Coronary artery (tissue), 2 donors: ENCODE measurements at regions not wholly inside any gene's neighbourhood (a gene's known extent, or its start where the extent isn't known, plus 50 kb on each side); places are given as distances from the start of the nearest gene placed in this dataset.

Experiments
- DNase-seq: peaks from one replicate; pipeline ENCODE4 v3.0.0-alpha.2; 2017; ENCODE audit warnings: low spot score
- H3K27ac ChIP-seq, 2 donors: fragments of 200-600 bp; sonication (generic); one replicate each; pipeline ENCODE4 v1.5.1; 2016 to 2019
- H3K4me3 ChIP-seq: fragments of 200-600 bp; sonication (generic); 2 replicates; pipeline ENCODE4 v1.5.1; 2016; ENCODE audit warnings: mild to moderate bottlenecking, moderate library complexity
- TF ChIP-seq, protein P1 (sequence below): fragments of 200-600 bp; sonication (generic); IDR thresholded peaks from one replicate; pipeline ENCODE4 v1.5.1; 2019; ENCODE audit warnings: antibody characterized with exemption

DNA sequence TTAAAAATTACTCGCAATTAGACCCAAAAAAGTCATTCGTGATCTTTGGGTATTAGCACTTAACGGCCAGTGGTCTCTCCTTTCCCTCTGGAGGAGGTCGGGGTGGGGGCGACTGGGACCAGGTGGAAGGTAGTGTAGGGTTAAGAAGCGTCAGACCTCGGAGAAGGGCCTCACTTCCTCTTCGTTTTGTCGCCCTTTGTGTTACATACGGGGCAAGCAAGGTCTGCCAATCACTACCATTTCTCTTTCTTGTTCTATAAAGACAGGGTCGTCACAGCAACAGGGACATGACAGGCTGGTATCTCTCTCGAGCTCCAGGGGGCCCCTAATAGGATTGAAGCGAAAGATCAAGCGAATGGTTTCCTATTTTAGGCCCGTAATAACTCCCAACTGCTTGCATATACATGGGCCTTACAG lies 136.6 kb downstream of the INSIG2 start:
- DNase-seq = no peak
- Histone ChIP-seq H3K27ac (no peak overlapping the region), H3K4me3 (peak overlapping the region; percentile 69)
- TF ChIP-seq, protein P1, sequence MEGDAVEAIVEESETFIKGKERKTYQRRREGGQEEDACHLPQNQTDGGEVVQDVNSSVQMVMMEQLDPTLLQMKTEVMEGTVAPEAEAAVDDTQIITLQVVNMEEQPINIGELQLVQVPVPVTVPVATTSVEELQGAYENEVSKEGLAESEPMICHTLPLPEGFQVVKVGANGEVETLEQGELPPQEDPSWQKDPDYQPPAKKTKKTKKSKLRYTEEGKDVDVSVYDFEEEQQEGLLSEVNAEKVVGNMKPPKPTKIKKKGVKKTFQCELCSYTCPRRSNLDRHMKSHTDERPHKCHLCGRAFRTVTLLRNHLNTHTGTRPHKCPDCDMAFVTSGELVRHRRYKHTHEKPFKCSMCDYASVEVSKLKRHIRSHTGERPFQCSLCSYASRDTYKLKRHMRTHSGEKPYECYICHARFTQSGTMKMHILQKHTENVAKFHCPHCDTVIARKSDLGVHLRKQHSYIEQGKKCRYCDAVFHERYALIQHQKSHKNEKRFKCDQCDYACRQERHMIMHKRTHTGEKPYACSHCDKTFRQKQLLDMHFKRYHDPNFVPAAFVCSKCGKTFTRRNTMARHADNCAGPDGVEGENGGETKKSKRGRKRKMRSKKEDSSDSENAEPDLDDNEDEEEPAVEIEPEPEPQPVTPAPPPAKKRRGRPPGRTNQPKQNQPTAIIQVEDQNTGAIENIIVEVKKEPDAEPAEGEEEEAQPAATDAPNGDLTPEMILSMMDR = no peak

DNA sequence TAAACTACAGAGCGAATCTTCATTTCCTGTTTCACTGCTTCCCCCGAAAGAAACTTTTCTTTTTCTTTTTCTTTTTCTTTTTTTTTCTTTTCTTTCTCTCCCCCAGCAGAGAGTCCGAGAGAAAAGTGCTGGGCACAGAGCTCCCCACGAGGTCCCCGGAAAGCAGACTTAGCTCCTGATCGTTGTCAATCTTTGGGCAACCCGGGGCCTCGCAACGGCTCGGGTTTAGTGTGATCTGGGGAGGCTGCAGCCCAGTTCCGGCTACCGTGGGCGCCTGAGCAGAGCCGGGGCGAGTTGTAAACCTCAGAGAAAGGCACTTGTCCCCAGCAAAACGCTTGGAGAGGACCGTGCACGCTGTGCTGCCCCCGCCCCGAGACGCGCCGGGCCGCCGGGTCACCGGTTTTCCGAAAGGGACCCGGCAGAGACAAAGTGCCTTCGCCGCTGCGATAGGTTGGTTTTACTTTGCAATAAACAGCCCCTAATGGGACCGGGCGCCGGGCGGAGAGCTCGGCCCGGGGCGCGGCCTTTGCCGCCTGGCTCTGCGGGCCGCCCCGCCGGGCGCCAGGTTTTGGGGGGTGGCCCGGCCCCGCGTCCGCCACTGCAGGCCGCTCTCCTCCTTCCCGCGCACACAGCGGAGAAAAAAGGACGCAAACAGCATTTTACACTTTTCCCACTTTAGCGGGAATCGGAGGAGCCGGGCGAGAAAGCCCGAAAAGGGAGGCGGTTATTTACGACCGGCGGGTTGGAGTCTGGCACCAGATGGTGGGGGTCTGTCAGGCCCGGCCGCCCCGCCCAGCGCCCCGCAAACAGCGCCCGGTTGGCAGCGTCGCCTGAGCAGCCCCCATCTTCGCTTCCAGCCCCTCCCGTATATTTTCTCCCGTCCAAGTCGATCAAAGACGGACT lies 136.0 kb downstream of the INSIG2 start:
- H3K27ac ChIP-seq = no peak overlapping the region
- TF ChIP-seq, protein P1 = no peak
- peak overlapping the region; percentile 69 for H3K4me3 ChIP-seq
- DNase-seq = no peak

DNA sequence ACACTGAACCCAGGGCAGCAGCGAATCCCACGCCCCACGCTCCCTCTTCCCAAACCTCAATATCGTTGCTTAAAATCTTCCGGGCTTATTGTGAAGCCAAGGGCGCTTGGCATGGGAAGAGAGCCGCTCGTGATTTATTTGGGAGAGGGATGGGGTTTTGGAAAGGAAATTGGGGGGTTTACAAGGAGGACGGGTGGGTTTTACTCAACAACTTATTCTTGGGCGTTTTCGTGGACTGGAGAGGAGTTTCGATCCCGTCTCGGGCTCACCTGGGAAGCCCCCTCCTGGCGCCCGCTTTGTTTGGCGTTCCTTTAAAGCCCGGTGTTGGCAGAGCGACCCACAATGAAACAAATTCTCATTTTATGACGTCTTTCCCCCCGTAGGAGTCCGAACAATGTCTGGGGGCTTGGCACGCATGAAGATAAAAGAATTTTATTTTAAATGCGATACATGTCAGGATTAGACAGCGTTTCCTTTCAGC lies 135.3 kb downstream of the INSIG2 start:
- Histone ChIP-seq H3K4me3 (peak overlapping the region; percentile 69), H3K27ac (no peak overlapping the region)
- TF ChIP-seq, protein P1 = no peak
- no peak for DNase-seq

DNA sequence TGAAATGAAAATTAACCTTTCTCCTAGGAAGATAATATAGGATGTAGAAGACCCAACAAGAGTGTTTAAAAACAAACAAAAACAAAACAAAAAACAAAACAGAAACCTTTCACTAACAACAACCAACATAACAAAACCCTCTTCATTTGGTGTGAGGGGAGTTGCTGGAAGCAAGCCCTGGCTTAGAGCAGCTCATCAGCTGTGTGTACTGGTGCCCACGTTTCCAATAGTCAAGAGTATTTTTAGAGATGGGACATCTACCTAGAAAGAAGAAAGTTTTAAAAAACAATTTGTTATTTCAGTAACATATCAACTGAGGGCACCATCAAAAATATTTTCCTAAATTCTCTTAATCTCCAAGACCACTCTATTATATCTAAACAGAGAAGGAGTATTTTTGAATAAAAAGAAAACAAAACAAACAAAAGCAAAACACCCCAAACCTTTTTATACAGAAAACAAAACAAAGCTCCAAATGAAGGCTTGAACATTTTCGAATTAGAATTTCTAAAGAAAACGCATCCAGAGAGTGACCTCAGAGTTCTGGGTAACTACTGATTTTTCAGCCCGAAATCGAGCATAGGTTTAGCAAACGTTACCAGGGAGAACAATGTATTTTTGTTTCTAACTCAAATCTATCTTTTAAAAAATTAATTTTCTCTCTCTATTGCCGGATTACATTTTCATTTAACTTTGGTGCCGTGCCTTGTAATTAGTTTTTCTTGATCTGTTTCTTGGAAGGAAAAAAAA lies 134.6 kb downstream of the INSIG2 start:
- TF ChIP-seq, protein P1 = no peak
- no peak for DNase-seq
- H3K4me3 ChIP-seq = no peak overlapping the region

DNA sequence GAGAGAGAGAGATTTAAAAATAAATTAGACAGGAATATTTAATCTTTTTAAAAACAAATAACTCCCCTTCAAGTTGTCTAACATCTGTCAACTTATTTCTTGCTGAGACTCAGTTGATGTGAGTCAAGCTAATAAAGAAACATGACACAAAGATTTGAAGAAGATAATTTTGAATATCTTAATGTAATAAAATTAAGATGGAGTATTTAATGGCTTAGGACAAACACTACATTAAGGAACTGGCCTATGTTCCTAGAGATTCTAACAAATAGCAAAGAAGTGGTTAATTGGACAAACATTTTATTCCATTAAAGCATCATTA lies 134.0 kb downstream of the INSIG2 start:
- Histone ChIP-seq H3K27ac (no peak overlapping the region), H3K4me3 (no peak overlapping the region)
- TF ChIP-seq, protein P1 = no peak
- DNase-seq = no peak

More for the DNA sequence above, 134.6 kb downstream of the INSIG2 start:
- no peak overlapping the region for H3K27ac ChIP-seq

DNA sequence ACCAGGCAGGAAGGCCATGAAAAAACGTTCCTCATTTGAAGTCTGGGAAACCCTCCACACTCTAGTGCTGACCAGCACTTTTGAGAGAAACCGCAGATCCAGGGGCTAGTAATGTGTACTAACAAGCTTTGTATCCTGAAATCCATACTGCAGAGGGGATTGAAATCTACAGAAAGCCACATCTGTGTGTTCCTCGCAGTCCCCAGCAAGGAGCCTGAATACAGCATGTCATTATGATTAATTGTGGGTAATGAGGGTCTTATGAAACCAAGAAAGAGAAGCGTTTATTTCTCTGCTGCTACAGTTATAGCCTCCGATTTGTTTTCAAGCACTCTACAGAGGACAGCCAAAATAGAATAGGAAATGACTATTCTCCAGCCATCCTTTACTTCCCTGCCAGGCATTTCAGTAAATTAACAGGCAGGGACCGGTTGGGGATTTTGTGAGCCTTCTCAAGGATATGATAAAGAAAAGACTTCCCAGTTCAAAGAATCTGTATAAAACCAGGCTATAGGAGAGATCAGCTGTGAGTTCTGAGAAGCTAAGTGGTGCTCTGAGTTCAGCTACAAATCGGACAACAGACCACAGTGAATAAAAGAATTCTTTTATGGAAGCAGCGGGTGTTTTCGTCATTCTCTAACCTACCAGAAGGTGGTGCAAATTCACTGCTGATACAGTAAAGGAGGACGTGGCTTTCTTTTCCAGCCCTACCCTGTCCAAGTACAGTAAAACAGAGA lies 133.4 kb downstream of the INSIG2 start:
- H3K27ac ChIP-seq = no peak overlapping the region
- TF ChIP-seq, protein P1 = no peak
- DNase-seq = no peak
- H3K4me3 ChIP-seq = no peak overlapping the region
